ENCODE measurements at regions not wholly inside any gene's neighbourhood (a gene's known extent, or its start where the extent isn't known, plus 50 kb on each side); places are given as distances from the start of the nearest gene placed in this dataset.

DNA sequence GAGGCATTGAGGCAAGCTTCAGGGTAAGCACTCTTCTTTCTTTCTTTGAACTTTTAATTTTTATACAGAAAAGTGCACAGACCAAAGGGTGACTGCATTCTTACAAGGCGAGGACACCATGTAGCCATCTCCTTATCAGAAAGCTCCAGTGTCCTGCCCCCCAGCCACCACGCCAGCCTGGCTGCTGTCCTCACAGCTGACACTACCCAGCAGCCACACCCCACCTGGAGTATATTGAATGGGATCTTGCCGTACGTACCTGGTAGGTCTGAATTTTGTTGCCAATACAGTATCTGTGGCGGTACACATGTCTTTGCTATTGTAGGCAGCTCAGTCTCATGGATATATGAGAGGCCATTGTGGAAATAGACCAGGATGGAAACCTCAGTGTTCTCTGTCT lies 284.0 kb upstream of the IRX2 start:
- no peaks in the 10 kb centered on the region for H3K27me3 ChIP-seq (replicated peaks in 1 of 2; ENCODE audit: control insufficient read depth in 2 of 2, insufficient read depth in 2 of 2, low read length in 1 of 2)
- ChIA-PET CTCF (no interaction called here), POLR2A (no interaction called here), RAD21 (ENCODE audit: unreplicated experiment) (no interaction called here), SMC1A (ENCODE audit: uncharacterized antibody, unreplicated experiment) (no interaction called here)
- H3K9ac ChIP-seq (ENCODE audit: control insufficient read depth, insufficient read depth, low read length), result no peak overlapping the region
- BruUV-seq (replicated peaks), result no TSS peak
- no peak overlapping the region for H3K4me3 ChIP-seq
- no peak overlapping the region for H3K27ac ChIP-seq (ENCODE audit: control insufficient read depth, insufficient read depth)
- ATAC-seq (no peak), DNase-seq (ENCODE audit: low read depth, low spot score) (no peak), FAIRE-seq (no peak)
- no peaks in the 10 kb centered on the region for H3K79me2 ChIP-seq (ENCODE audit: control insufficient read depth, insufficient read depth, low read length)
- H3K4me2 ChIP-seq (ENCODE audit: control insufficient read depth, insufficient read depth), result no peak overlapping the region
- no peaks in the 10 kb centered on the region for H4K20me1 ChIP-seq (ENCODE audit: control insufficient read depth, insufficient read depth)
- H2AFZ ChIP-seq (ENCODE audit: control insufficient read depth, low read depth, low read length), result no peak overlapping the region
- WGBS (ENCODE audit: insufficient coverage, insufficient replicate concordance, low lambda C conversion rate, missing lambda C conversion rate), result 38% methylated on average over 5 of the region's 5 CpGs
- intact Hi-C loops (cut with micrococcal nuclease; ENCODE audit: unreplicated experiment) (no loop called here), in situ Hi-C loops (cut with MboI) (no loop called here)
- H3K4me1 ChIP-seq (ENCODE audit: control insufficient read depth, insufficient read depth, low read length), result no peaks in the 10 kb centered on the region
- TF ChIP-seq ZBTB33 (IDR thresholded peaks at IDR 0.05) (no peak), RFX5 (IDR thresholded peaks at IDR 0.05; ENCODE audit: low read depth, low read length) (no peak), ASH2L (IDR thresholded peaks at IDR 0.05; ENCODE audit: borderline replicate concordance, low read depth) (no peak), MXI1 (IDR thresholded peaks at IDR 0.05; ENCODE audit: low read depth, low read length) (no peak), RCOR1 (conservative IDR thresholded peaks at IDR 0.05; ENCODE audit: low read depth, low read length) (no peak), TCF3 (IDR thresholded peaks at IDR 0.05; ENCODE audit: borderline replicate concordance, insufficient read depth, low read depth, low read length) (no peak)
- TF ChIP-seq, protein P1, sequence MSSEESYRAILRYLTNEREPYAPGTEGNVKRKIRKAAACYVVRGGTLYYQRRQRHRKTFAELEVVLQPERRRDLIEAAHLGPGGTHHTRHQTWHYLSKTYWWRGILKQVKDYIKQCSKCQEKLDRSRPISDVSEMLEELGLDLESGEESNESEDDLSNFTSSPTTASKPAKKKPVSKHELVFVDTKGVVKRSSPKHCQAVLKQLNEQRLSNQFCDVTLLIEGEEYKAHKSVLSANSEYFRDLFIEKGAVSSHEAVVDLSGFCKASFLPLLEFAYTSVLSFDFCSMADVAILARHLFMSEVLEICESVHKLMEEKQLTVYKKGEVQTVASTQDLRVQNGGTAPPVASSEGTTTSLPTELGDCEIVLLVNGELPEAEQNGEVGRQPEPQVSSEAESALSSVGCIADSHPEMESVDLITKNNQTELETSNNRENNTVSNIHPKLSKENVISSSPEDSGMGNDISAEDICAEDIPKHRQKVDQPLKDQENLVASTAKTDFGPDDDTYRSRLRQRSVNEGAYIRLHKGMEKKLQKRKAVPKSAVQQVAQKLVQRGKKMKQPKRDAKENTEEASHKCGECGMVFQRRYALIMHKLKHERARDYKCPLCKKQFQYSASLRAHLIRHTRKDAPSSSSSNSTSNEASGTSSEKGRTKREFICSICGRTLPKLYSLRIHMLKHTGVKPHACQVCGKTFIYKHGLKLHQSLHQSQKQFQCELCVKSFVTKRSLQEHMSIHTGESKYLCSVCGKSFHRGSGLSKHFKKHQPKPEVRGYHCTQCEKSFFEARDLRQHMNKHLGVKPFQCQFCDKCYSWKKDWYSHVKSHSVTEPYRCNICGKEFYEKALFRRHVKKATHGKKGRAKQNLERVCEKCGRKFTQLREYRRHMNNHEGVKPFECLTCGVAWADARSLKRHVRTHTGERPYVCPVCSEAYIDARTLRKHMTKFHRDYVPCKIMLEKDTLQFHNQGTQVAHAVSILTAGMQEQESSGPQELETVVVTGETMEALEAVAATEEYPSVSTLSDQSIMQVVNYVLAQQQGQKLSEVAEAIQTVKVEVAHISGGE (CRISPR knock-in tag; IDR thresholded peaks at IDR 0.05), result no peak
- TF ChIP-seq, protein P2, sequence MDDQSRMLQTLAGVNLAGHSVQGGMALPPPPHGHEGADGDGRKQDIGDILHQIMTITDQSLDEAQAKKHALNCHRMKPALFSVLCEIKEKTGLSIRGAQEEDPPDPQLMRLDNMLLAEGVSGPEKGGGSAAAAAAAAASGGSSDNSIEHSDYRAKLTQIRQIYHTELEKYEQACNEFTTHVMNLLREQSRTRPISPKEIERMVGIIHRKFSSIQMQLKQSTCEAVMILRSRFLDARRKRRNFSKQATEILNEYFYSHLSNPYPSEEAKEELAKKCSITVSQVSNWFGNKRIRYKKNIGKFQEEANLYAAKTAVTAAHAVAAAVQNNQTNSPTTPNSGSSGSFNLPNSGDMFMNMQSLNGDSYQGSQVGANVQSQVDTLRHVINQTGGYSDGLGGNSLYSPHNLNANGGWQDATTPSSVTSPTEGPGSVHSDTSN (IDR thresholded peaks at IDR 0.05; ENCODE audit: insufficient replicate concordance, low read depth, low read length), result no peak
- H3K36me3 ChIP-seq (ENCODE audit: control insufficient read depth in 2 of 2, insufficient read depth in 2 of 2, low read length in 1 of 2), result no peaks in the 10 kb centered on the region
- H3K9me3 ChIP-seq (replicated peaks; ENCODE audit: control insufficient read depth, insufficient read depth, low read length), result no peaks in the 10 kb centered on the region; the same call in 2 of the 3 replicates
